NCI-H748 (cell line): ENCODE measurements at regions not wholly inside any gene's neighbourhood (a gene's known extent, or its start where the extent isn't known, plus 50 kb on each side); places are given as distances from the start of the nearest gene placed in this dataset.

Source experiments
- DNase-seq: peaks from one replicate; lab custom pipeline; 2025; ENCODE audit not compliant: unreplicated experiment; lab: John Stamatoyannopoulos, UW

DNA sequence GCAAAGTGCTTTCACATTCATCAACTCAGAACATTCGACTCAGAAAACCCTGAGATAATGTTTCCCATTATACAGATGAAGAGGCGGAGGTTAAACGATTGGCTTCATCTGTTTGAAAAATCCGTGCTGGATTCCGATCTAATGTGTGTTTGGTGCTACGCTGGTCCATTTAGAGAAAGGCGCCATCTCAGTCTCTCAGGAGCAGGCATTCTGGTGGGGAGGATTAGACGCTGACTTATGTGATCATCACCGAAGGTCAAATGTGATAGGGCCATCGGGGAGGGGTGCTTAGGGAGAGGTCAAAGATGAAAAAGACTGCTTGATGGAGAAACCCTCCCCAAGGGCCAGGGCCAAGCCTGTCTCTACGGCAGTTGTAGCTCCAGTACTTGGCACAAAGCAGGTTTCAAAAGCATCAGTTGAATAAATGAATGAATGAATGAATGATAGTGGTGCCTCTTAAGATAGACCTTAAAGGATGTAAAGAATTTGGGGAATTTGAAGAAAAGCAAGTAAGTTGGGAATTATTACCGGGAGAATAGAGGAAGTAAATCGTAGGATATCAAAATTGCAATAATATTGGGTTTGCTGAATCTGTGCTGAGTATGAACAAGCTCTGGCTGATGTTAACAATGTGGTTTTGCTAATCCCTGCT is 160.6 kb upstream of the SHB start:
- DNase-seq: no peak

DNA sequence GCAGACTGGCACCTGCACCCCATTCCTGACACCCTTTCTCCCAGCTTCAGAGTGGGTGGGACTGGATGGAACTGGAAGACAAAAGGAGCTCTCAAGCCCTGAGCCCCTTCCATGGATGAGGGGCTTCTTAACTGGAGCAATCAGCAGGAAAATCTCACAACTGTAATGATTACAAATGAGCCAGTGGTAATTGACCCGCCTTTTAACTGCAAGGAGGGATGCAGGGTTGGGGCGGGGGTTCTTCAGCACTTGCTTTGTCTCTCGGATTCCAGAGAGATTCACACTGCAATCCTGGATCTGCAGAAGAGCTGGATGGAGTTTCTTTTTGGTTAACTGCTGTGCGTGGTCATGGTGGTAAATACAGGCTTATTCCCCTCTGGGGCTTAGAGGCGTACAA is 160.1 kb upstream of the SHB start:
- DNase-seq: no peak

DNA sequence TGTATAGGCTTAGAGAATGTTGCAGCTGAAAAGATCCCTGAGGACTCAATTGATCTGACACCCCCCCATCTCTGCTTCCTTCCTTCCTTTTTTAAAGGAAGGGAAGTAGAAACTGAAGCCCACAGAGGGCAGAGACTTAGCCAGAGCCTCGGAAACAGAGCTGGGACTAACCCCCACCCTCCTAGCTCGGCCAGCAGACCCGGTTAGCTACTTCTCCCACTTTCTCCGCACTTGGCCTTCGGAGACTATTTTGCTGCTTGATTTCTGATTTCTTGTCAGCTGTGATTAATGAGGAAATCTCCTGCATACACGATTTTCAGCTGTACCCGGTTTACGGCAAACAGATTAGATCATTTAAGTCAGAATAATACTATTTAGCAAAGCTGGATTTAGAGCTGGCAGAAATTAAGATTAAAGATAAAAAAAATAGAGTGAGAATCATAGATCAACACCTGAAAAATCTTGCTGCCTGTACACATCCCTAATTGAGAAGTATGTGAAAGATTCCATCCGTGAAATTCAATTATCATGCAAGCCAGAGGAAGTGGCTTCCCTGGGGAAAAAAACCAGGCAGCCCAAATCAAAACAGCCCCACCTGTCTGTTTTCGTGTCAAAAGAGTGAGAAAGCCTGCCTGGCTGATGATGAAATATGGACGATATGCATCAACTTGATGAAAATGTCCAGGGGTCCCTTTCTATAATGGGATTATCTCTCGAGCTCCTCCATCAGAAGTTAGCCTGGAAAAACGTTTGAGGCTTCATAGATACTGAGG is 159.5 kb upstream of the SHB start:
- DNase-seq: no peak

DNA sequence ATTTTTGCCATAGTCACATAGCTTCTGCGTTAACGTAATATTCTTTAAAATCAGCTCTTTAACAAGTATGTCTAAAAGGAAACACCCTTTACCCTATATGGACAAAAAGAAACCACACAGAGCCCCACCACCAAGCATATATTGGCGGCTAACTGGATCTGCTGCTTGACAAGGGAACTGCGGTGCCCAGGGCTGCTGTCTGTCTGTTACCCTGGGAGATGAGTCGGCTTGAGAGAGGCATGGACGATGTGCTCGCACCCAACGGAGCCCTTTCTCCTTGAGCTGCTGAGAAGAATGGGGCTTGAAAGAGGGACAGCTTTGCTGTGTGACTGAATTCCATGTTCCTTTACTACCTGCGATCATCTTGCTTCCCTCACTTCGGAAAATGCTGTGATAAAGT is 158.6 kb upstream of the SHB start:
- peak; percentile 57 for DNase-seq

DNA sequence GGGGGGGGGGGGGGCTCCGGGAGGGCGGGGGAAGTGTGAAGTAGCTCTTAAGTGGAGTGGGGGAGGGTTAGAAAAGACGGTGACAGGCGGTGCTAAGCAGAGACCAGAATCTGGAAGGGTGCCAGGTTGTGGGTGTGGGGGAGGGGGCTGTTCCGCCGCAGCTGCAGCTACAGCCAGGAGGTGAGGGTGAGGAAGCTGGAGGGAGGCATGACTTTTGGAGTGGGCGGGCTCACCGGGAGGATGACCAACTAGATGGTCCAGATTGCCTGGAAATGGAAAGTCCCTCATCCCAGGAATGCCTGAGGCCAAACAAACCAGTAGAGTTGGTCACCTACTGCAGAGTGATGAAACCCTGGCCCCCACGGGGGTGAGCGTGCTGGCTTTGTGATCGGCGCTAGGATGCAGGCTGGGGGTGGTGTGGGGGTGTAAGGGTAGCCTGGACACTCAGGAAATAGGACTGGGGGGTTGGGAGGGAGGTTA is 158.1 kb upstream of the SHB start:
- DNase-seq: peak; percentile 98

DNA sequence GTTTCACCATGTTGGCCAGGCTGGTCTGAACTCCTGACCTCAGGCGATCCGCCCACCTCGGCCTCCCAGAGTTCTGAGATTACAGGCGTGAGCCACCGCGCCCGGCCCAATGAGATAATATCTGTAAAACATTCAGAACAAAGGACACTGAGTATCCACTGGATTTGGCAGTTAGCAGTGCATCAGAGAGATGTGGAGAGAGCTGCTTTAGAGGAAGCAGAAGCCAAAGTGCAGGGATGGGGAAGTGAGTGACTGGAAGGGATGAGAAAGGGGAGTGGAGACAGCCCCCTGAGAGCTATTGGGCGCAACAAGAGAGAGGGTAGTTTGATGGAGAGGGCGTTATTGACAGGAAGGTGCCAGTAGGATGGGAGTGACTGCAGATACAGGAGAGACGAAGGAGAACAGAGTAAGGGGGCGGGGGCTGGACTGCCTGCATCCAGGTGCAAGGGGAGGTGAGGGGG is 157.5 kb upstream of the SHB start:
- DNase-seq: peak; percentile 91

DNA sequence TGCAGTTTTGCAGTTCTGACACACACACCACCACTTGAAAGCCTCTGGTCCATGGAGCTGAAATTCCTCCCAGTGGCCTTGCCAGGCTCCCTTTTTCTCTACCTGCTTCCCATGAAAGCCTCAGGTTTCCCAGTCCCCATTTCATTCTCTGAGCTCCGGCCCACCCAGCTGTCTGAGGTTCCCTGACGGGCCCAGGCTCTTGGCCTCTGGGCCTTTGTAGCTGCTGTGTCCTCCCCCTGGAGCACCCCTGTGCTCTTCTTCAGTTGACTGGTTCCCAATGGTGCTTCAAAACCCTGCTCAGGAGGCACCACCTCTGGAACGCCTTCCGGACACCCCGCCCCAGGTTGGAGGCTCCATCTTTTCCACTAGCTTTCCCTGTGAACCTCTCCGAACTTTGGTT is 155.9 kb upstream of the SHB start:
- no peak for DNase-seq

DNA sequence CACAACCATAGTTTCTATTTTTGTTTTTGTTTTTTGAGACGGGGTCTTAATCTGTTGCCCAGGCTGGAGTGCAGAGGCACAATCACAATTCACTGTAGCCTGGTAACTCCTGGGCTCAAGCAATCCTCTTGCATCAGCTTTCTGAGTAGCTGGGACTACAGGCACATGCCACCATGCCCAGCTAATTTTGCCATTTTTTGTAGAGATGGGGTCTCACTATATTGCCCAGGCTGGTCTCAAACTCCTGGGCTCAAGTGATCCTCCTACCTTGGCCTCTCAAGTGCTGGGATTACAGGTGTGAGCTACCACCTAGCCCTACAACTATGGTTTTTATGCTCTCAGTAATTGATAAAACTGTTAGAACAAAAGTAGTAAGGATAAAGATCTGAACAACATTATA is 147.5 kb upstream of the SHB start:
- DNase-seq: no peak

DNA sequence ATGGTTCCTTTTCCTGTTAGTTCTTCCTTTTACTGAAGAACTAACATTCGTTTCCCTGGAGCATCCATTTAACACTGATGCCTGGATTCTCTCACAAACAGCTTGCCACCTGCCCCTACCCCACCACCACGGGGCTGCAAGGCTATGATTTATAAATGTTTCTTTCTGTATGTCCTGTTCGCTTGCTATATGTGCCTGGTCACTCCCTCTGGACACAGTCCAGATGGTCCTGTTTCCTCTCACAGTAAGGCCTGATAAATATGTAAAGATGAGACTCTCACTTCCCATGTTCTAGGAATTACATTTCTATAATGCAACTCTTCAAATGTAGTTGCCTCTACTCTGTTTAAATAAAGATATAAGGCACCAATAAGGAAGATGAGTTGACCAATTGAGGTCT is 146.4 kb upstream of the SHB start:
- no peak for DNase-seq

DNA sequence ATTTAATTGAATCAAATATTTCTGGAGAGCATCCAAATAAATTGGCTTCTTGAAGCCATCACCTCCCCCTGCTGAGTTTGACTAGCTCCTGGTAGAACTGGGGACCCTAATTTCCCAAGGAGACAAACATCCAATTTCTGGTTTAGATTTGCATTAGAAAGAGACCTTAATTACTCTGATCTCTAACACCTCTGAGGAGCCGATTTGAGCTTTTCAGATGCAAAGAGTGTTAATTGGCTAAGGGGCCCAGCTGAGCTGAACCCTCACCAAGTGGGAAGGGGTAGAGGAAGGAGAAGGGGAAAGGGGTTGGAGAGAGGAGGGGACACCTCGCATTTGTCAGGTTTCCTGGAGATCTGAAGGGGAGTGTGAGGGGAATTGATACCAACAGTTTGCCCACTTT is 145.4 kb upstream of the SHB start:
- no peak for DNase-seq

DNA sequence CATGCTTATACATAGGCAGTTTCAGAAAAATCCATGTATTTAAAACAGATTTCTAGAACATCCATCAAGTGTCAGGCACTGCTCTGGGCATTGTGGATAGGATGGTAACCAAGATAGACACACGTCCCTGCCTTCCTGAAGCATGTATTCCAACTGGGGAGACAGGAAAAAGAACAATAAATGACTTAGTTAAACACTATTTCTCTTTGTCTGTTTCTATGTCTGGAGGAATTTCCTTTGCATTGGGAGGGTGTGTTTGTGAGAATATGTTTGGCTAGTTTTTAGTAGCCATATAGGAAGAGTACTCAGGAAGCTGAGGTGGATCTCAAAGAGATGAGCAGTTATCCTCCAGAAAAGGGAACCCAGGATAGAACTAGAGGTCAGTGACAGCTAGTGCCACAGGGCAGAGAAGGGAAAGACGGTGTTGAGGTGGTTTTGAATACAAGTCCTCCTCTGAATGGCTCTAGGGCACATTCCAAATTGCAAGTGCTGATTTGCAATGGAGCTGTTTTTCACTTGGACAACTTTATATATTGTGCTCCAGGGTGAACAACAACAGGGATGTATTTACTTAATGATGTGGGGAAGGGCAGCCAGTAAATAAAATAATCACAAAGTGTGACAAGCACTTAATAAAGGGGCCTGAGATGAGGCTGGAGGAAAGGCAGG is 144.7 kb upstream of the SHB start:
- DNase-seq: no peak

DNA sequence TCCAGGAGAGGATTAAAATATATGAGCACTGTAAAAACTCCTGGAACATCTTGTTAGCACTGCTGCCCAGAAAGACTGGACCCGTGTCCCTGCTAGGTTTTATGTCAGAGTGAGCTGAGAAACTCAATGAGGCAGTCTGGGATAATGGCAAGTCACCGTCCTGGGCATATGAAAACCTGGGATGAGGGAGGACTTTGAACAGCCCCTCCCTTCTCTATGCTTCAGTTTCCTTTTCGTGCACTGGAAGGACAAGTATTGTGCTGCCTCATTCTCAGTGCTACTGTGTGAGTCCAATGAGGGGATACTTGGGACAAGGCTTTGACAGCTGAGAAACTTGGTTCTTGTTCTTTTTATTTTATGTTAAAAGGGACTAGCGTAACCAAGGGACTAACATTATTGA is 143.0 kb upstream of the SHB start:
- DNase-seq: no peak

DNA sequence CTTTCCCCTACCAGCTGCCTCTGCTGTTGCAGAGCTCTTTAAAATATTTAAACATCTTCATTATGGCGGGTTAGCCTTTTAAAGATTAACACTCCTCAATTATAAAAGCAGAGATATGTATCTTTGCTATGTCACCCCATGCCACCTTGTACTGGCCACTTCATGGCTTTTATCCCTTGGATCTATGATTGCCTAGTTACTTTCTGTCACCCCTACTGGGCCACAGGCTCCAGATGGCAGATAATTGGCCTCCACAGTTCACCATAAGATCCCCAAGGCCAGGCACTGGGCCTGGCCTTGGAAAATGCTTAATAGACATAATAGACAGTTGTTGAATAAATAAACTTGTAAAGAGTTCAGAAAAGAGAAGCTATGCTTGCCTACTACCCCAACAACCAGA is 142.0 kb upstream of the SHB start:
- DNase-seq: peak; percentile 12

DNA sequence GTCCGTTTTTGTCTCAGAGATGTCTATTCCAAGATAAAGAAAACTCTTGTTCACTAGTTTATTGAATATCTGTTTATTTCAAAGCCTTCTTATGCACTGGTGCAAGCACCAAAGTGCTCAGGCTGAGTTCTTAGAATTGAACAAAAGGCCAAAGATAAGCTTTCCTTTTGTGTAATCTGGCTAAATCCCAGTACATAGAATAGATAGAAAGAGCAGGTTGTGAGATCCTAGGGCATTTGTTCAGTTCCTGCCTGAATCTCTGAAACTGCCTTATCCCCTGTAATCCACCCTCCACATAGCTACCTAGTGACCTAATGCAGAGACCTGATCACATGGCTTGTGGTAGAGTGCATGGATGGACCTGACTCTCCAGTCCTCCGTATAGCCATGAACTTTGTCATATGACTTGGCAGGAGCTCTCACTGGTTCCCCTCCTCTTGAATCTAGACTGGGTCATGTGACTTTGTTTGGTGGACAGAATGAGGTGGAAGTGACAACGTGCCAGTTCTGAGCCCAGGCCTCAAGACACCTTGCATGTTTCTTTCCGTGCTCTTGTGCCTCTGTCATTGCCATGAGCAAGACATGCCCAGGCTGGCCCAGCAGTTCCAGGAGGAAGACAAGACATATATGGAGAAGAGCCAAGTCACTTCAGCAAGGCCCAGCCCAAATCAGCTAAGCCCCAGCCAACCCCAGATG is 139.3 kb upstream of the SHB start:
- no peak for DNase-seq

DNA sequence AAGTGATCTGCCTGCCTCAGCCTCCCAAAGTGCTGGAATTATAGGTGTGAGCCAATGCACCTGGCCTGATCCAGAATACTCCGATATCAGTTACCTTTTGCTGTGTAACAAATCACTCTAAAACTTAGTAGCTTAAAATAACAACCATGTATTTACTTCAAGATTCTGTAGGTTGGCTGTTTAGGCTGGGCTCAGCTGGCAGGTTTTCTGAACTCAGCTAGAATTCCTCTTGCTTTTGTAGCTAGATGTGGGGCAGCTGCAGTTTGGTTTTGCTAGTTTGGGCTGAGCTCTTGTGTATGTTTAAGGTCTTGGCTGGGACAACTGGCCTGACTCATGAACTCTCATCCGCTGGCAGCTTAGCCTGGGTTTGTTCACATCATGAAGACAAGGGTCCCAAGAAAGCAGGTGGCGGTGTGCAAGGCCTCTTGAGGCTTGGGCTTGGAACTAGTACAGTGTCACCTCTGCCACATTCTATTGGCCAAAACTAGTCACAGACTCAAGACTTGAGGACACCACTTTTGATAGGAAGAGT is 138.3 kb upstream of the SHB start:
- DNase-seq: no peak

DNA sequence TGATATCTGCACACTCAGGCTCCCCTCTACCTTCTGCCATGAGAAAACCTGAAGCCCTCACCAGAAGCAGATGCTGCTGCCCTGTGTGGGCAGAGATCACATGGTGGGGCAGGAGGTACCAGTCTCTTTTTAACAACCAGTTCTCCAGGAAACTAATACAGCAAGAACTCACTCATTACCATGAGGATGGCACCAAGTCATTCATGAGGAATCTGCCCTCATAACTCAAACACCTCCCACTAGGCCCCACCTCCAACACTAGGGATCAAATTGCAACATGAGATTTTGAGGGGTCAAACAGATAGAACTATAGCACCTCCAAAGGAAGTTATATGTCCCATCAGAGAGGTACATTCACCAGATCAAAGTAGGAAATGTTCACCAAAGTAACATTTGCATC is 136.3 kb upstream of the SHB start:
- no peak for DNase-seq

DNA sequence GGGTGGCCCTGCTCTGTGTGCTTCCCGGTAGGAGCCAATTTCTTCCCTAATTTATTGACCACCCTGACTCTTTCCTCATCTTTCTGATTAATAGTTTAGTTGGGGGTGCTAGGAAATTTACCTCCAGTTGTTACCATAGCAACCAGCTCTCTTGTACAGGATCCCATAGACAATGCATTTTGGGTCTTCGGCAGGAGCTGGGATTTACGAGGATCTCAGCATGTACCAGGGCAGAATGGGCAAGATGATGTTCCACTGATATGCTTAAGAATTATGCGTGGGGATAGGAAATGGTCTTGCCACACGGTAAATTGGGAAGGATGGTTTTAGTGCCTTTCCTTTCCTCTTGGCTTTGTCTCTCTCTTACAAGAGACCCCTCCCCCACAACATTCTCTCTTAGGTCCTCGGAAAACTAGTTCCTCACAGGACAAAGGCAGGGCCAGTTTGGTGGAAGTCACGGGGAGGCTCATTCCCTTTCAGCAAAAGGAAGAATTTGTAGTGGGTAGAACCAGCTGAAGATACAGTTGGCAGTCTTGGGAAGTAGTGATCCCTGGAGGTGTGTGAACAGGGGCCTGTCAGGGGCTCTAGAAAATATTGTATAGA is 133.4 kb upstream of the SHB start:
- DNase-seq: peak; percentile 32

DNA sequence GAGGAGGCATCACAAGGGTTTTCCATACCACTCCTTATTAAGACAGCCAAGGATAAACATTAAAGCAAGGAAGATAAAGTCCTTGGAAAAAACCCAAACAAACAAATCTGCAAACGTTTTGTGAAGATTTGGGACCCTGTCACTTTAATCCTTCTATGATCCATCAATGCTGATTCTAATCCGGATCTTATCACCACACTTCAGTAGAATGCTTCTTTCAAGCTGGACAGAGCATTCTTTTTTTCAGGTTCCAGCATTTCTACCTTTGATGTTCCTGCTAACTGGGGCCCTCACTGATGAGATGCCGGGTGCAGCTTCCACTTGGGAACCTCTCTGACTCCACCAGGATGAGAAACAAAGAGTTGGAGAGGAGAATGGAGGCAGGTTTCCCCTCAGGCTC is 132.8 kb upstream of the SHB start:
- DNase-seq: no peak

DNA sequence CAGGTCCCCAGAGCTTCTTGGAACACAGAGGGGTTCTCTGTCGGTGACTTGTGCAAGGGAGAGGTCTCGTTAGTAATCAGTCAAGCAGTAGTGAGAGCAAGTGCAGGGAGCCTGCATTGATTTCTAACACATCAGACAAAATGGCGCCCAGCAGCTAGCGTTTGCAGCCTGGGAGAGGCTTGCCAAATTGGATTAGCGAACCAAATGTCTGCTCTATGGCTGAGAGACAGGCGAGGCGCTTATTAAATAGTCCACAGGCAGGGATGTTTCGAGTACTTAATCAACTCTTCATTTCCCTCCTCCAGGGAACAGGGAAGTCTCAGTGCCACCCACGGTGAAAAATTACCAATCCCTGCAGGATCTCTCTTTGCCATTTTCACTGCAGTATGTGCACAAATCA is 131.4 kb upstream of the SHB start:
- peak; percentile 7 for DNase-seq

DNA sequence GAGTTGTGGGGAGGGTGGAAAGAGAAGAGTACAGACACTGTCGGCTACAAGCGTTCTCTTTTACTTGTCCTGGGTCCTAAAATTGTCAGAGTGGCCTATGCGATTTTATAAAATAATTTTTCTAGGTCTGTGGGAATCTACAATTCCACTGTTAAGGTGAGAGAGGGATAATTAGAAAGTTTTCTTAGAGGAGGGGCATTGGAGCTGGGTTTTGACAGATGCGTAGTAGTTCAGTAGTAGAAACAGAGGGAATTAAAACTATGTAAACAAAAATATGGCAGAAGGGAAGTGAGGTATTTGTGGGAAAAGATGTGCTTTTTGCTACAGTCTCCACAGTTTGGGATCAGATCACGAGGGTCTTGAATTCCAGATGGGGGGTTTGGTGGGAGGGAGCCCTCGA is 129.1 kb upstream of the SHB start:
- no peak for DNase-seq

DNA sequence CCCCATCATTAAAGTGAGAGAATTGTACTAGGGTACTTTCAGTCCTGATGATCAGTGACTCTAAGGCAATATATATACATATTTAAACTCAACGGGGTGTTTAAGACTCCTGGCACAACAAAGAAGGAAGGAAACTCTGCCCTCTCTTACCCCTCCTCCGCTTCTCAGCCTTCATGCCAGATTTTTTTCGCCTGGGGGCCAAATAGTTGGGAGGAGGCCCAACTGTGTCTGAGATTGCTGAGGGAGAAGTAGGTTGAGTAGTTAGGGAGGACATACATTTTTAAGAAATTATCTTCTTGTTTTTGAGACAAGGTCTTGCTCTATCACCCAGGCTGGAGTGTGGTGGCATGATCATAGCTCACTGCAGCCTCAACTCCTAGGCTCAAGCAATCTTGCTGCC is 127.7 kb upstream of the SHB start:
- DNase-seq: no peak
